Islet of Langerhans (tissue), 1 donor: ENCODE measurements at regions not wholly inside any gene's neighbourhood (a gene's known extent, or its start where the extent isn't known, plus 50 kb on each side); places are given as distances from the start of the nearest gene placed in this dataset.

Experiments
- FAIRE-seq: peaks from one replicate; lab custom pipeline; 2011; peaks lifted over from hg19 to GRCh38; lab: Jason Lieb, UNC

DNA sequence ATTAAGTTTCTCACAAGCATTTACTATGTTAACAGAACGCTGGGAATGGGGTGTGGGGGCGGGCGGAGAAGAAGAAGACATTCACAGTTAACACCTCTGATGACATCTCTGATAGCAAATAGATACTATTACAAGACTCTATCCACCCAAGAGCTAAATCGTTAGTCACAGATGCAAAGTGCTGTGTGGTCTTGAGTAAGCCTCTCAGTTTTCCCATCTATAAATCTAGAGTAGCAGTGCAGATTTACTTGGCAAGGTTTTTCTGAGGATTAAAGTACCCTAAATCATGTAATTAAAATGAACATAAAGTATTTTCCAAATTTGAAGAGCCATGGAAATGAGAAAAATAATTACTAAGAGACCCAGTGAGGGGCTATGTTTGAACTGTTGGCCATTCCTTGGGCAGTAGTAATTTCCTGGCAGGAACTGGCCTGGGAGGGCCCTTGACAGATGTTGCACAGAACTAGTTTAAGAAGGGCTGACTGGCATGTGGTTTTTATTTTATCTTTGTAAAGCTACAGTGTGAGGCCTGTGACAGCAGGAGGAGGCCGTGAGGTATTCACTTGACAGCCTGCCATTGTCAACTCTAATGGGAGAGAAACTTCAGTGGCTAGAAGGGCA is 58.7 kb upstream of the APOBEC4 start:
- FAIRE-seq, result no peak

DNA sequence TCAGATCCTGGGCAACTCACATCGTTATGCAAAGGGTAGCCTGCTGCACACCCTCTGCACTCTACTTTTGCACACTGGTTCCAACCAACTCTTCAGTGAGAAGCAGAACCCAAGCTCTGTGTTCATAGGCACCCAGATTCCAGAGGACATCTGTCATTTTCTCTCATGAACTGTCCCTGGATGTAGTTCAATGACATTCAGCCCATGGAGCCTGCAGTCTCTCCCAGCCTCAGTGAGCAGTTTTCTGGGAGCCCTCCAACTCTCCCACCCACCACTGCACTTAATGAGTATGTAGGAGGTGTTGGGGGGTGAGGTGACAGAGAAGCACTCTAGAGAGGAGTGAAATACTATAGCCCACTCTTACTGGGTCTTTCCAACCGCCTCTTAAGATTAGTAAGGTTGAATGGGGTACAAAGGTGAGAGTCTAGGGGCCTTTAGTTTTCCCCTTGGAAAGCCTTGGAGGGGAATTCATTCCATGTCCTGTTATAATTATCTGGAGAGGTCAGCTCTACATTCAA is 58.1 kb upstream of the APOBEC4 start:
- FAIRE-seq, result no peak

DNA sequence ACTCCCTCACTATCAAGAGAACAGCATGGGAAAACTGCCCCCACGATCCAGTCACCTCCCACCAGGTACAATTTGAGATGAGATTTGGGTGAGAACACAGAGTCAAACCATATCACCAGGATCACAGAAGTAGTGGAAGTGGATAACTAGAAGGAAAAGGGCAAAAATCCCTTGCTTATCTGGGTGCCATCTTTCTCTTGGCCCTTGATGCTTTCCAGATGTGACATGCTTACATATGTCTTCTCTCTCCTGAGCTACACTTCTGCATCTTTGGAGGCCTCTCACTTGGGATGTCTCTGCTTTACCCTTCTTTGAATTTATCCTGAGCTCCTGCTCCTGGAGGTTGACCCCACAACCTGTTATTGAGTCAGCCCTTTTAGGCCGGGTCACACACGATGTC is 57.6 kb upstream of the APOBEC4 start:
- no peak for FAIRE-seq

DNA sequence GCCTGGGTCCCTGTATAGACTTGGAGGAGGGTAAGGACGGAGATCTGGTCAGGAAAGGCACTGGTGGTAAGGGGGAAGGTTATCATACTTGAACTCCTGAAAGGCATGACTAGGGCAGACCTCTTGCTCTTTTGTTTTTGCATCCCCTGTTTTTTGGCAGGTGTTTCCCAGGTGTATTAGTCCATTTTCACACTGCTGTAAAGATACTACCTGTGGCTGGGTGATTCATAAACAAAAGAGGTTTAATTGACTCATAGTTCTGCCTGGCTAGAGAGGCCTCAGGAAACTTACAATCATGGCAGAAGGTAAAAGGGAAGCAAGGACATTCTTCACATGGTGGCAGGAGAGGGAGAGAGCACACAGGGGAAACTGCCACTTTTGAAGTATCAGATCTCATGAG is 57.2 kb upstream of the APOBEC4 start:
- no peak for FAIRE-seq

DNA sequence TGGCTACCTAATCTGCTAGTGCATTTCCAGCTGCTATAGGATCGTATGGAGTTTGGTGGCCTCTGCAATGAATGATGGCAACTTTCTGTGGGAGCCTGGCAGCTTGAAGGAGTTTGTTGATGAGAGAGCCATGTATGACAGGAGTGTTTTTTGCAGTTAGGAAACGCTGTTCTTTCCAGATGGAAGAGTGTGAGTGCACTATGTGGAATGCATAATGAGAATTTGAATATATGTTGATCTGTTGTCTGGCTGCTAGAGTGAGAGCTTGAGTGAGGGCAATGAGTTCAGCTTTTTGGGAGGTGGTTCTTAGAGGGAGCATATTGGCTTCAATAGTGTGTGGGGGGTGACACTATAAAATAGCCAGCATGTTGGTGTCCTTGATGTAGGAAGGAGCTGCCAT is 51.0 kb upstream of the APOBEC4 start:
- no peak for FAIRE-seq
